ENCODE measurements at regions not wholly inside any gene's neighbourhood (a gene's known extent, or its start where the extent isn't known, plus 50 kb on each side); places are given as distances from the start of the nearest gene placed in this dataset.

DNA sequence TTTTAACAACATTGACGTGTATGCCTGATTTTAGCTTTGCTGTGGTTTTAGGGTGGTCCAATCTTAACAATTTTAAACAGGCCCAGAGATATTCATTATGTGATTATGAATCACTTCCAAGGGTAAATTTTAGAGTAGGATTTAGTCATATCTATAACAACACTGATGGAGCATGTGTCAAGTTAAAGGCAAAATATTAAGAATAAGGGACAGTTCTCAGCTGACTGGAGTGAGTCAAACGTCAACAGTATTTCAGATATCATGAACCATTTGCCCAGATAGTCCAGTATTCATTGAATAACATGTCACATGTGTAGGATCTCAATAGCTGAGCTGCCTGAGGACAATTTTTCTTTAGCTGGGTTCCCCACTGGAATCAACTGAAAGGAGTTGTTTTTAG lies 61.3 kb upstream of the VCX2 start:
- no peak overlapping the region for H3K27ac ChIP-seq (ENCODE audit: low read depth, low read length, poor library complexity, severe bottlenecking)
- ChIA-PET POLR2A (ENCODE audit: low non-redundant PET) (no interaction called here), CTCF (no interaction called here)
- H3K4me1 ChIP-seq (ENCODE audit: insufficient read depth, low read length, poor library complexity, severe bottlenecking) = no peaks in the 10 kb centered on the region
- no peaks in the 10 kb centered on the region for H3K27me3 ChIP-seq (replicated peaks; ENCODE audit: insufficient read depth, low read depth, low read length, poor library complexity)
- no peak for TF ChIP-seq EZH2 (IDR thresholded peaks at IDR 0.05; ENCODE audit: borderline replicate concordance, low read depth, low read length, poor library complexity, severe bottlenecking)
- TF ChIP-seq CTCF (conservative IDR thresholded peaks at IDR 0.05; ENCODE audit: low read depth, low read length) = no peak
- no peak overlapping the region for H3K4me3 ChIP-seq (ENCODE audit: low read depth, low read length, poor library complexity, severe bottlenecking)
- BruUV-seq (replicated peaks) = no TSS peak
- no peak for DNase-seq (ENCODE audit: low spot score)
- intact Hi-C loops (cut with micrococcal nuclease; ENCODE audit: unreplicated experiment) = no loop called here
- H3K9me3 ChIP-seq (ENCODE audit: low read depth, low read length, poor library complexity, severe bottlenecking) = no peaks in the 10 kb centered on the region
- no peaks in the 10 kb centered on the region for H3K36me3 ChIP-seq (ENCODE audit: insufficient read depth, low read length, poor library complexity, severe bottlenecking)

DNA sequence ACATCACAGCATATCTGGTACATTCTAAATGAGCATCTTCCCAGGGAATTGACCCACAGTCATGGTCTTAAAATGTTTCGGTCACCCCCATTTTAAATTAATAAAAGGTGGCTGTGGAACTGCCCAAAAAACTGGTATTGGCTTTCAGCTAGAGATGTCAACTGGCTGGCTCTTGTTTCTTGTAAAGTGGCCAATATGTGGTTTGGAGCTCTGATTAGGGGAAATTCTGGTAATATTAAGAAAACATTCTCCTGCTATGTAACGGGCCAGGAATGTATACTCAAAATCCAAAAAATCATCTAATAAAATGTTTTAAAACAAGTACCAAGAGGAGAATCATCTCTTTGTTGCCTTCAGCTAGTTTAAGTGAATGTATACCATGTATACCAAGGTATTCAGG lies 62.0 kb upstream of the VCX2 start:
- Histone ChIP-seq H3K27ac (ENCODE audit: low read depth, low read length, poor library complexity, severe bottlenecking) (no peak overlapping the region), H3K4me3 (ENCODE audit: low read depth, low read length, poor library complexity, severe bottlenecking) (no peak overlapping the region), H3K4me1 (ENCODE audit: insufficient read depth, low read length, poor library complexity, severe bottlenecking) (no peaks in the 10 kb centered on the region), H3K36me3 (ENCODE audit: insufficient read depth, low read length, poor library complexity, severe bottlenecking) (no peaks in the 10 kb centered on the region), H3K9me3 (ENCODE audit: low read depth, low read length, poor library complexity, severe bottlenecking) (no peaks in the 10 kb centered on the region), H3K27me3 (replicated peaks; ENCODE audit: insufficient read depth, low read depth, low read length, poor library complexity) (no peaks in the 10 kb centered on the region)
- DNase-seq (ENCODE audit: low spot score) = no peak
- no TSS peak for BruUV-seq (replicated peaks)
- ChIA-PET POLR2A (ENCODE audit: low non-redundant PET) (no interaction called here), CTCF (no interaction called here)
- intact Hi-C loops (cut with micrococcal nuclease; ENCODE audit: unreplicated experiment) = no loop called here
- no peak for TF ChIP-seq CTCF (conservative IDR thresholded peaks at IDR 0.05; ENCODE audit: low read depth, low read length)
- TF ChIP-seq EZH2 (IDR thresholded peaks at IDR 0.05; ENCODE audit: borderline replicate concordance, low read depth, low read length, poor library complexity, severe bottlenecking) = no peak

- H3K27ac ChIP-seq (ENCODE audit: low read depth, low read length, poor library complexity, severe bottlenecking) = no peak overlapping the region
- POLR2A ChIA-PET (ENCODE audit: low non-redundant PET) = no interaction called here
- BruUV-seq (replicated peaks) = no TSS peak
These were observed 64.0 kb upstream of the VCX2 start for GRCh38 chrX:8235026-8235425.

More at GRCh38 chrX:8235026-8235425, 64.0 kb upstream of the VCX2 start:
- Histone ChIP-seq H3K27me3 (replicated peaks; ENCODE audit: insufficient read depth, low read depth, low read length, poor library complexity) (no peaks in the 10 kb centered on the region), H3K36me3 (ENCODE audit: insufficient read depth, low read length, poor library complexity, severe bottlenecking) (no peaks in the 10 kb centered on the region), H3K4me3 (ENCODE audit: low read depth, low read length, poor library complexity, severe bottlenecking) (no peak overlapping the region), H3K9me3 (ENCODE audit: low read depth, low read length, poor library complexity, severe bottlenecking) (no peaks in the 10 kb centered on the region), H3K4me1 (ENCODE audit: insufficient read depth, low read length, poor library complexity, severe bottlenecking) (no peaks in the 10 kb centered on the region)
- no peak for DNase-seq (ENCODE audit: low spot score)
- intact Hi-C loops (cut with micrococcal nuclease; ENCODE audit: unreplicated experiment) = no loop called here
- CTCF ChIA-PET = no interaction called here
- no peak for TF ChIP-seq CTCF (conservative IDR thresholded peaks at IDR 0.05; ENCODE audit: low read depth, low read length)
- TF ChIP-seq EZH2 (IDR thresholded peaks at IDR 0.05; ENCODE audit: borderline replicate concordance, low read depth, low read length, poor library complexity, severe bottlenecking) = no peak

Measured in A673 (cell line).